LNCaP clone FGC (cell line): ENCODE measurements at regions not wholly inside any gene's neighbourhood (a gene's known extent, or its start where the extent isn't known, plus 50 kb on each side); places are given as distances from the start of the nearest gene placed in this dataset.

Source experiments
- DNase-seq: peaks from one replicate; pipeline ENCODE4 v3.0.0-alpha.2; 2011; ENCODE audit warnings: low read depth
- H3K4me3 ChIP-seq: 2 replicates; pipeline ENCODE4 v1.5.1; 2011; ENCODE audit warnings: mild to moderate bottlenecking, low read depth, low read length, control low read depth
- TF ChIP-seq, protein P1 (sequence below): IDR thresholded peaks from 2 replicates; pipeline ENCODE4 v1.5.1; 2012; ENCODE audit warnings: mild to moderate bottlenecking; ENCODE audit not compliant: control insufficient read depth, insufficient read depth; ENCODE audit errors: extremely low read depth

DNA sequence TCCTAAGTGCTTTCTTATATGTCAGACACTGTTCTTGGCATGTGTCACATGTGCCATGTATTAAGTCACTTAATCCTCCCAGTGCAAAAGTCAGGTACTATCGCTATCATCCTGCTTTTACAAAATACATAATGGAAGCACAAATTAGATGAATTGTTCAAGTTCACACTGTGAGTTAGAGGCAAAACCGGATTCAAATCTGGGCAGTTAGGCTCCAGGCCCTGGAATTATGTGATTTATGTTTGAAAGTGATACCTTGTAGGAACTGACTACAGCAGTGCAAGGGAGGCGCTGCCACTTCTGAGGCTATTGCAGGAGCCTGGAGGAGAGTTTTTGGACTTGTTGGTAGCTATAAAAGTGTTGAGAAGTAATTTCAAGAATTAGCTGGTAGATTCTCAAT is 358.3 kb downstream of the HLX start:
- H3K4me3 ChIP-seq, result no peak overlapping the region
- DNase-seq, result no peak
- TF ChIP-seq, protein P1, sequence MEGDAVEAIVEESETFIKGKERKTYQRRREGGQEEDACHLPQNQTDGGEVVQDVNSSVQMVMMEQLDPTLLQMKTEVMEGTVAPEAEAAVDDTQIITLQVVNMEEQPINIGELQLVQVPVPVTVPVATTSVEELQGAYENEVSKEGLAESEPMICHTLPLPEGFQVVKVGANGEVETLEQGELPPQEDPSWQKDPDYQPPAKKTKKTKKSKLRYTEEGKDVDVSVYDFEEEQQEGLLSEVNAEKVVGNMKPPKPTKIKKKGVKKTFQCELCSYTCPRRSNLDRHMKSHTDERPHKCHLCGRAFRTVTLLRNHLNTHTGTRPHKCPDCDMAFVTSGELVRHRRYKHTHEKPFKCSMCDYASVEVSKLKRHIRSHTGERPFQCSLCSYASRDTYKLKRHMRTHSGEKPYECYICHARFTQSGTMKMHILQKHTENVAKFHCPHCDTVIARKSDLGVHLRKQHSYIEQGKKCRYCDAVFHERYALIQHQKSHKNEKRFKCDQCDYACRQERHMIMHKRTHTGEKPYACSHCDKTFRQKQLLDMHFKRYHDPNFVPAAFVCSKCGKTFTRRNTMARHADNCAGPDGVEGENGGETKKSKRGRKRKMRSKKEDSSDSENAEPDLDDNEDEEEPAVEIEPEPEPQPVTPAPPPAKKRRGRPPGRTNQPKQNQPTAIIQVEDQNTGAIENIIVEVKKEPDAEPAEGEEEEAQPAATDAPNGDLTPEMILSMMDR, result no peak

GRCh38 chr1:221239181-221239580 is 359.9 kb downstream of the HLX start:
- no peak overlapping the region for H3K4me3 ChIP-seq
- no peak for DNase-seq
- TF ChIP-seq, protein P1, result no peak

- peak; percentile 44 for DNase-seq
- TF ChIP-seq, protein P1, result no peak
These were observed 360.5 kb downstream of the HLX start for GRCh38 chr1:221239792-221240191.

GRCh38 chr1:221240690-221241089 is 361.4 kb downstream of the HLX start:
- H3K4me3 ChIP-seq, result no peak overlapping the region
- TF ChIP-seq, protein P1, result no peak
- DNase-seq, result no peak

More at GRCh38 chr1:221239792-221240191, 360.5 kb downstream of the HLX start:
- H3K4me3 ChIP-seq, result no peak overlapping the region

- H3K4me3 ChIP-seq, result no peak overlapping the region
- TF ChIP-seq, protein P1, result no peak
- DNase-seq, result no peak
These were observed 361.9 kb downstream of the HLX start for GRCh38 chr1:221241157-221241556.

GRCh38 chr1:221241592-221241991 is 362.3 kb downstream of the HLX start:
- TF ChIP-seq, protein P1, result no peak
- DNase-seq, result no peak
- no peak overlapping the region for H3K4me3 ChIP-seq

GRCh38 chr1:221246067-221246466 is 366.8 kb downstream of the HLX start:
- TF ChIP-seq, protein P1, result no peak
- no peak for DNase-seq
- H3K4me3 ChIP-seq, result no peak overlapping the region
